A549 (cell line): ENCODE measurements at regions not wholly inside any gene's neighbourhood (a gene's known extent, or its start where the extent isn't known, plus 50 kb on each side); places are given as distances from the start of the nearest gene placed in this dataset.

Experiments
- ATAC-seq, 2 experiments: fragments of 200-7000 bp in 1 of 2; fragments of >200 bp in 1 of 2; cut with Nextera tagmentation in 1 of 2; cut with Tn5 transposase in 1 of 2; 3 replicates each; pipeline versions ENCODE4 v1.8.0 to v1.9.1; 2018 to 2020; ENCODE audit warnings: mild to moderate bottlenecking in 1 of 2, moderate library complexity in 1 of 2
- CTCF ChIA-PET: fragments of 300-600 bp; sonication (Branson Sonifier 250); formaldehyde crosslinking; extraction: SDS; loops from one replicate; lab custom pipeline; 2021; ENCODE audit warnings: antibody characterized with exemption, inconsistent platforms; lab: Yijun Ruan, JAX
- POLR2A ChIA-PET: fragments of 350-600 bp; formaldehyde crosslinking; extraction: SDS; loops from one replicate; lab custom pipeline; 2021; ENCODE audit warnings: antibody characterized with exemption, inconsistent platforms; lab: Yijun Ruan, JAX
- DNase-seq, 2 experiments: peaks; one replicate each; pipeline versions ENCODE4 v3.0.0 to v3.0.0-alpha.2; 2011 to 2016; ENCODE audit warnings: low read depth in 1 of 2, low spot score in 1 of 2
- FAIRE-seq: peaks from 2 replicates; lab custom pipeline; 2011; peaks lifted over from hg19 to GRCh38; lab: Jason Lieb, UNC
- H3K27ac ChIP-seq, 2 experiments: fragments of >200 bp; sonication (Bioruptor Twin); formaldehyde crosslinking; 3 replicates each; pipeline ENCODE4 v1.5.1; 2016 to 2017
- H3K4me1 ChIP-seq: fragments of >200 bp; sonication (Bioruptor Twin); formaldehyde crosslinking; 3 replicates; pipeline ENCODE4 v1.6.1; 2016
- H3K4me2 ChIP-seq: fragments of >200 bp; sonication (Bioruptor Twin); formaldehyde crosslinking; 3 replicates; pipeline ENCODE4 v1.6.1; 2016
- H3K4me3 ChIP-seq: fragments of >200 bp; sonication (Bioruptor Twin); formaldehyde crosslinking; 3 replicates; pipeline ENCODE4 v1.5.1; 2016
- H3K9me3 ChIP-seq: fragments of >200 bp; sonication (Bioruptor Twin); formaldehyde crosslinking; 3 replicates; pipeline ENCODE4 v1.6.1; 2016
- BCL3 ChIP-seq: fragments of >200 bp; sonication (Bioruptor Twin); formaldehyde crosslinking; IDR thresholded peaks from 3 replicates; pipeline ENCODE4 v1.6.1; 2016
- CBX2 ChIP-seq: fragments of 200-600 bp; sonication (generic); IDR thresholded peaks from 2 replicates; pipeline ENCODE4 v1.6.1; 2016; ENCODE audit warnings: low read depth, mild to moderate bottlenecking, borderline replicate concordance
- CEBPB ChIP-seq, 2 experiments: fragments of >200 bp in 1 of 2; sonication (Bioruptor Twin) in 1 of 2; formaldehyde crosslinking in 1 of 2; IDR thresholded peaks; 2 replicates each; pipeline ENCODE4 v1.6.1; 2012 to 2016
- CHD2 ChIP-seq: fragments of 150-350 bp; IDR thresholded peaks from 2 replicates; pipeline ENCODE4 v1.6.1; 2014; ENCODE audit warnings: low read length; ENCODE audit not compliant: partially characterized antibody
- CTCF ChIP-seq: fragments of >200 bp; sonication (Bioruptor Twin); formaldehyde crosslinking; IDR thresholded peaks from 3 replicates; pipeline ENCODE4 v1.5.1; 2016
- EHF ChIP-seq: fragments of 250-450 bp; sonication (Bioruptor Pico); IDR thresholded peaks from 2 replicates; pipeline ENCODE4 v1.5.0; 2020; ENCODE audit warnings: mild to moderate bottlenecking
- ESRRA ChIP-seq: fragments of 150-350 bp; IDR thresholded peaks from 2 replicates; pipeline ENCODE4 v1.6.1; 2014; ENCODE audit warnings: mild to moderate bottlenecking, low read length, borderline replicate concordance
- FOSB ChIP-seq: fragments of 250-450 bp; sonication (Bioruptor Pico); IDR thresholded peaks from 2 replicates; pipeline ENCODE4 v1.5.0; 2020; ENCODE audit warnings: mild to moderate bottlenecking, moderate library complexity
- FOSL2 ChIP-seq, 2 experiments: fragments of 450-650 bp in 1 of 2; fragments of >200 bp in 1 of 2; sonication (Bioruptor Twin) in 1 of 2; formaldehyde crosslinking; IDR thresholded peaks; 2 replicates each; pipeline versions ENCODE4 v1.5.0 to v1.6.1; 2016 to 2020; ENCODE audit warnings: mild to moderate bottlenecking in 1 of 2, moderate library complexity in 1 of 2
- GATA3 ChIP-seq: IDR thresholded peaks from 2 replicates; pipeline ENCODE4 v1.6.1; 2012; ENCODE audit warnings: borderline replicate concordance
- HEYL ChIP-seq: fragments of 250-450 bp; sonication (Bioruptor Pico); IDR thresholded peaks from 2 replicates; pipeline ENCODE4 v1.8.0; 2021; ENCODE audit warnings: mild to moderate bottlenecking, moderate library complexity
- HMGXB4 ChIP-seq: fragments of 250-450 bp; sonication (Bioruptor Pico); IDR thresholded peaks from 2 replicates; pipeline ENCODE4 v1.5.0; 2021; ENCODE audit warnings: mild to moderate bottlenecking, moderate library complexity, borderline replicate concordance
- HOXA7 ChIP-seq: fragments of 250-450 bp; sonication (Bioruptor Pico); IDR thresholded peaks from 2 replicates; pipeline ENCODE4 v1.5.0; 2020; ENCODE audit warnings: mild to moderate bottlenecking, moderate library complexity
- HOXB13 ChIP-seq: fragments of 250-450 bp; sonication (Bioruptor Pico); IDR thresholded peaks from 2 replicates; pipeline ENCODE4 v1.5.0; 2020; ENCODE audit warnings: low read depth, mild to moderate bottlenecking, moderate library complexity
- HOXB5 ChIP-seq: fragments of 250-450 bp; sonication (Bioruptor Pico); IDR thresholded peaks from 2 replicates; pipeline ENCODE4 v1.5.0; 2020; ENCODE audit warnings: mild to moderate bottlenecking, moderate library complexity
- NR3C1 ChIP-seq: fragments of >200 bp; sonication (Bioruptor Twin); formaldehyde crosslinking; IDR thresholded peaks from 3 replicates; pipeline ENCODE4 v1.6.1; 2017
- PBX3 ChIP-seq: IDR thresholded peaks from 2 replicates; pipeline ENCODE4 v1.6.1; 2012
- RAD21 ChIP-seq, 2 experiments: fragments of >200 bp in 1 of 2; sonication (Bioruptor Twin) in 1 of 2; formaldehyde crosslinking in 1 of 2; IDR thresholded peaks in 1 of 2; conservative IDR thresholded peaks in 1 of 2; 2 replicates in 1 of 2; 3 replicates in 1 of 2; pipeline ENCODE4 v1.6.1; 2012 to 2018; ENCODE audit warnings: inconsistent platforms in 1 of 2
- RARB ChIP-seq: fragments of 250-450 bp; sonication (Bioruptor Pico); IDR thresholded peaks from 2 replicates; pipeline ENCODE4 v1.8.0; 2021; ENCODE audit warnings: mild to moderate bottlenecking, moderate library complexity
- REST ChIP-seq: fragments of 200-600 bp; sonication (generic); IDR thresholded peaks from 2 replicates; pipeline ENCODE4 v1.6.1; 2016; ENCODE audit warnings: antibody characterized with exemption, mild to moderate bottlenecking, moderate library complexity
- RFX5 ChIP-seq: fragments of 450-650 bp; IDR thresholded peaks from 2 replicates; pipeline ENCODE4 v1.7.1; 2014; ENCODE audit warnings: antibody characterized with exemption, mild to moderate bottlenecking, moderate library complexity
- SMC3 ChIP-seq: fragments of >200 bp; sonication (Bioruptor Twin); formaldehyde crosslinking; IDR thresholded peaks from 3 replicates; pipeline ENCODE4 v1.6.1; 2018; ENCODE audit warnings: inconsistent platforms
- USF2 ChIP-seq: fragments of 450-650 bp; IDR thresholded peaks from 2 replicates; pipeline ENCODE4 v1.6.1; 2014; ENCODE audit warnings: antibody characterized with exemption
- ZC3H11A ChIP-seq: fragments of 450-650 bp; IDR thresholded peaks from 2 replicates; pipeline ENCODE4 v1.6.1; 2014; ENCODE audit warnings: antibody characterized with exemption, mild to moderate bottlenecking
- ZSCAN20 ChIP-seq: fragments of 250-450 bp; sonication (Bioruptor Pico); IDR thresholded peaks from 2 replicates; pipeline ENCODE4 v1.8.0; 2022; ENCODE audit warnings: mild to moderate bottlenecking, moderate library complexity
- WGBS: methylation state at CpG from one replicate; pipeline ENCODE4 v1.1.6; 2017; ENCODE audit errors: missing lambda C conversion rate; 5-methylcytosine and 5-hydroxymethylcytosine counted together

- no peak for TF ChIP-seq HEYL
- TF ChIP-seq NR3C1, result no peak
- peak; percentile 62 to 76 for TF ChIP-seq RAD21 (conservative IDR thresholded peaks at IDR 0.05 in 1 of 2, IDR thresholded peaks at IDR 0.05 in 1 of 2)
- TF ChIP-seq ESRRA, result no peak
- TF ChIP-seq HOXA7, result no peak
- TF ChIP-seq CBX2, result no peak
- TF ChIP-seq ZSCAN20 (CRISPR knock-in tag), result no peak
- peak; percentile 42 for TF ChIP-seq CTCF
- TF ChIP-seq USF2, result no peak
- no peak for TF ChIP-seq GATA3
- peak; percentile 70 for TF ChIP-seq SMC3
- TF ChIP-seq BCL3, result no peak
- TF ChIP-seq HOXB13 (CRISPR knock-in tag), result no peak
- Histone ChIP-seq H3K4me3 (no peak overlapping the region), H3K27ac (no peak overlapping the region), H3K9me3 (no peaks in the 10 kb centered on the region), H3K4me1 (no peaks in the 10 kb centered on the region), H3K4me2 (no peak overlapping the region)
- ATAC-seq (peak; percentile 86 to 99), DNase-seq (peak; percentile 50 to 60), FAIRE-seq (no peak)
- ChIA-PET CTCF (interaction anchor here (1.0 to 6.6 kb wide), 16 partner anchors 9 to 584 kb away, joined by 3 to 98 read pairs (median 4); no protein-coding TSS in a partner anchor), POLR2A (no interaction called here)
- WGBS, result 31% methylated on average over 13 of the region's 17 CpGs
Measured at GRCh38 chr22:49046546-49047361, 780.9 kb downstream of the BRD1 start.

- FAIRE-seq, result no peak
- CTCF ChIA-PET, result interaction anchor here (0.8 to 6.6 kb wide), 17 partner anchors 10 to 584 kb away, joined by 3 to 98 read pairs (median 4); no protein-coding TSS in a partner anchor
- TF ChIP-seq HEYL, result no peak
- no peak for TF ChIP-seq REST
- TF ChIP-seq HMGXB4 (CRISPR knock-in tag), result no peak
- TF ChIP-seq EHF (CRISPR knock-in tag), result no peak
- no peak for TF ChIP-seq SMC3
- TF ChIP-seq HOXB5 (CRISPR knock-in tag), result no peak
- TF ChIP-seq ESRRA, result no peak
- TF ChIP-seq FOSB (CRISPR knock-in tag), result no peak
- no peak for TF ChIP-seq CHD2
- TF ChIP-seq FOSL2 (IDR thresholded peaks at IDR 0.05), result no peak
- no peak for TF ChIP-seq FOSL2 (CRISPR knock-in tag; IDR thresholded peaks at IDR 0.05)
- TF ChIP-seq RFX5, result no peak
- no peak for TF ChIP-seq PBX3
- TF ChIP-seq CEBPB (IDR thresholded peaks at IDR 0.05), result no peak
- TF ChIP-seq ZC3H11A, result no peak
- no peak for TF ChIP-seq GATA3
- no peak for TF ChIP-seq RARB (CRISPR knock-in tag)
Measured at GRCh38 chr22:49046000-49046545, 781.6 kb downstream of the BRD1 start.

More at GRCh38 chr22:49046000-49046545, 781.6 kb downstream of the BRD1 start:
- 0% methylated on average over 2 of the region's 9 CpGs for whole genome bisulfite sequencing
- Histone ChIP-seq H3K4me2 (no peak overlapping the region), H3K27ac (no peak overlapping the region), H3K4me3 (no peak overlapping the region), H3K9me3 (no peaks in the 10 kb centered on the region), H3K4me1 (no peaks in the 10 kb centered on the region)
- POLR2A ChIA-PET, result no interaction called here
- no peak for DNase-seq
- ATAC-seq, result no peak; a peak in 1 of 6 replicates
